Lung (tissue), 11 donors: ENCODE measurements at regions not wholly inside any gene's neighbourhood (a gene's known extent, or its start where the extent isn't known, plus 50 kb on each side); places are given as distances from the start of the nearest gene placed in this dataset.

Source experiments
- ATAC-seq: fragments of 200-7000 bp; cut with Tn5 transposase; one replicate; pipeline ENCODE4 v1.9.1; 2020; ENCODE audit warnings: moderate number of reproducible peaks; ENCODE audit not compliant: insufficient read depth, low FRiP score
- DNase-seq, 3 donors: peaks; one replicate each; pipeline ENCODE4 v3.0.0-alpha.2; 2013 to 2017
- H3K27ac ChIP-seq, 2 donors: one replicate each; pipeline ENCODE4 v1.5.1; 2013; ENCODE audit warnings: mild to moderate bottlenecking in 2 of 2, moderate library complexity in 2 of 2, control low read depth in 1 of 2, inconsistent platforms in 1 of 2, low read depth in 1 of 2, low read length in 1 of 2
- H3K27me3 ChIP-seq, 3 donors: one replicate each; pipeline ENCODE4 v1.5.1; 2013; ENCODE audit warnings: low read length in 2 of 3; ENCODE audit not compliant: control insufficient read depth in 3 of 3, insufficient read depth in 3 of 3
- H3K36me3 ChIP-seq, 4 donors: one replicate each; pipeline ENCODE4 v1.5.1; 2013; ENCODE audit warnings: low read length in 4 of 4, mild to moderate bottlenecking in 1 of 4, moderate library complexity in 1 of 4; ENCODE audit not compliant: control insufficient read depth in 4 of 4, insufficient read depth in 4 of 4
- H3K4me1 ChIP-seq, 5 donors: one replicate each; pipeline ENCODE4 v1.5.1; 2013; ENCODE audit warnings: low read length in 5 of 5, mild to moderate bottlenecking in 2 of 5, moderate library complexity in 1 of 5; ENCODE audit not compliant: control insufficient read depth in 5 of 5, insufficient read depth in 5 of 5
- H3K4me3 ChIP-seq: one replicate; pipeline ENCODE4 v1.5.1; 2013; ENCODE audit warnings: mild to moderate bottlenecking, control low read depth, moderate library complexity
- H3K9ac ChIP-seq, 2 donors: one replicate each; pipeline ENCODE4 v1.5.1; 2013; ENCODE audit warnings: low read length in 2 of 2, control low read depth in 1 of 2; ENCODE audit not compliant: insufficient read depth in 1 of 2
- H3K9me3 ChIP-seq, 4 donors: one replicate each; pipeline ENCODE4 v1.5.1; 2013; ENCODE audit warnings: low read length in 3 of 4, mild to moderate bottlenecking in 1 of 4, moderate library complexity in 1 of 4; ENCODE audit not compliant: control insufficient read depth in 4 of 4, insufficient read depth in 3 of 4
- CTCF ChIP-seq: IDR thresholded peaks from 2 replicates; pipeline ENCODE4 v1.5.1; 2012; ENCODE audit warnings: mild to moderate bottlenecking; ENCODE audit errors: control extremely low read depth, extremely low read depth
- WGBS, 2 donors: extraction: QIAGEN DNeasy Blood & Tissue Kit; methylation state at CpG; one replicate each; pipeline ENCODE4 v1.1.7; 2013; 5-methylcytosine and 5-hydroxymethylcytosine counted together
- donor health status: control.
- donor health status: control.
- donor health status: Bipolar disorder and iron deficiency.
- donor health status: healthy.
- donor health status: DM: yes; HTN: yes; CAD: no.

- Histone ChIP-seq H3K9me3 (no peaks in the 10 kb centered on the region), H3K4me3 (no peak overlapping the region), H3K27ac (no peak overlapping the region), H3K4me1 (no peaks in the 10 kb centered on the region), H3K9ac (no peak overlapping the region), H3K27me3 (no peaks in the 10 kb centered on the region), H3K36me3 (no peaks in the 10 kb centered on the region)
- 55 to 56% methylated on average over 3 of the region's 3 CpGs for WGBS, 2 donors
- no peak for DNase-seq
- no peak for ATAC-seq
- TF ChIP-seq CTCF = no peak
These were observed 305.0 kb downstream of the HLX start for GRCh38 chr1:221184131-221184794.

- Histone ChIP-seq H3K9me3 (no peaks in the 10 kb centered on the region), H3K27me3 (no peaks in the 10 kb centered on the region), H3K36me3 (no peaks in the 10 kb centered on the region), H3K4me3 (no peak overlapping the region), H3K4me1 (peaks cover 0 to 1% (median 0%) of the 10 kb centered on the region in 5 donors), H3K9ac (no peak overlapping the region), H3K27ac (no peak overlapping the region)
- no peak for ATAC-seq
- no peak for DNase-seq
- WGBS, 2 donors = 64 to 87% methylated on average over 1 of the region's 1 CpG
- TF ChIP-seq CTCF = no peak
These were observed 307.9 kb downstream of the HLX start for GRCh38 chr1:221187174-221187573.

- H3K9me3 ChIP-seq = no peaks in the 10 kb centered on the region
- H3K9ac ChIP-seq = no peak overlapping the region
- no peak overlapping the region for H3K27ac ChIP-seq
- TF ChIP-seq CTCF = no peak
- H3K27me3 ChIP-seq = no peaks in the 10 kb centered on the region
- DNase-seq = peak in 1 of 3 donors; percentile 34
- 38 to 60% methylated on average over 3 of the region's 3 CpGs for WGBS, 2 donors
- H3K36me3 ChIP-seq = no peaks in the 10 kb centered on the region
- ATAC-seq = no peak
- peaks cover 0 to 1% (median 0%) of the 10 kb centered on the region in 5 donors for H3K4me1 ChIP-seq
- no peak overlapping the region for H3K4me3 ChIP-seq
These were observed 309.2 kb downstream of the HLX start for GRCh38 chr1:221188458-221188857.

GRCh38 chr1:221190249-221190648 is 311.0 kb downstream of the HLX start:
- no peaks in the 10 kb centered on the region for H3K27me3 ChIP-seq
- ATAC-seq = no peak
- WGBS, 2 donors = 71 to 81% methylated on average over 2 of the region's 2 CpGs

More at GRCh38 chr1:221190249-221190648, 311.0 kb downstream of the HLX start:
- peaks cover 0 to 1% (median 0%) of the 10 kb centered on the region in 5 donors for H3K4me1 ChIP-seq
- H3K27ac ChIP-seq = no peak overlapping the region
- no peak overlapping the region for H3K9ac ChIP-seq
- H3K4me3 ChIP-seq = no peak overlapping the region
- DNase-seq = no peak
- TF ChIP-seq CTCF = no peak
- H3K9me3 ChIP-seq = no peaks in the 10 kb centered on the region
- no peaks in the 10 kb centered on the region for H3K36me3 ChIP-seq
